Cardiac fibroblast (primary cell): ENCODE measurements at regions not wholly inside any gene's neighbourhood (a gene's known extent, or its start where the extent isn't known, plus 50 kb on each side); places are given as distances from the start of the nearest gene placed in this dataset.
"Not testable (repeated sequence)": the region's sequence is repeated elsewhere in the genome, so short reads cannot be mapped to it uniquely, and the experiment has no call there.

Source experiments
- DNase-seq, 2 donors: peaks; one replicate each; pipeline versions ENCODE4 v3.0.0 to v3.0.0-alpha.2; 2010; ENCODE audit warnings: low read depth in 2 of 2
- H3K4me3 ChIP-seq, 2 donors: replicated peaks in 1 of 2; 1 replicate in 1 of 2; 2 replicates in 1 of 2; pipeline ENCODE4 v1.5.1; 2011; ENCODE audit warnings: low read depth in 2 of 2, low read length in 2 of 2, mild to moderate bottlenecking in 2 of 2, moderate library complexity in 1 of 2
- TF ChIP-seq, protein P1 (sequence below): IDR thresholded peaks from one replicate; pipeline ENCODE4 v1.5.1; 2011; ENCODE audit warnings: low read depth, mild to moderate bottlenecking, low read length, inconsistent platforms

DNA sequence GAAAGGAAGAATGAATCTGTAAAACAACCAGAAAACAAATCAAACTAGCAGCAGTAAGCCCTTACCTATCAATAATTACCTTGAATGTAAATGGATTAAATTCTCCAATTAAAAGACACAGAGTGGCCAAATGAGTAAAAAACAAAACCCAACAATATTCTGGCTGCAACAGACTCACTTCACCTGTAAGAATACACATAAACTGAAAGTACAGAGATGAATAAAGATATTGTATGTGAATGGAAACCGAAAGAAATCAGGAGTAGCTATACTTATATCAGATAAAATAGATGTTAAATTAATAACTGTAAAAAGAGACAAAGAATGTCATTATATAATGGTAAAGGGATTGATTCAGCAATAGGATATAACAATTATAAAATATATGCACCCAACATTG, 514.5 kb upstream of the DPPA4 start:
- H3K4me3 ChIP-seq, result no peak overlapping the region
- TF ChIP-seq, protein P1, sequence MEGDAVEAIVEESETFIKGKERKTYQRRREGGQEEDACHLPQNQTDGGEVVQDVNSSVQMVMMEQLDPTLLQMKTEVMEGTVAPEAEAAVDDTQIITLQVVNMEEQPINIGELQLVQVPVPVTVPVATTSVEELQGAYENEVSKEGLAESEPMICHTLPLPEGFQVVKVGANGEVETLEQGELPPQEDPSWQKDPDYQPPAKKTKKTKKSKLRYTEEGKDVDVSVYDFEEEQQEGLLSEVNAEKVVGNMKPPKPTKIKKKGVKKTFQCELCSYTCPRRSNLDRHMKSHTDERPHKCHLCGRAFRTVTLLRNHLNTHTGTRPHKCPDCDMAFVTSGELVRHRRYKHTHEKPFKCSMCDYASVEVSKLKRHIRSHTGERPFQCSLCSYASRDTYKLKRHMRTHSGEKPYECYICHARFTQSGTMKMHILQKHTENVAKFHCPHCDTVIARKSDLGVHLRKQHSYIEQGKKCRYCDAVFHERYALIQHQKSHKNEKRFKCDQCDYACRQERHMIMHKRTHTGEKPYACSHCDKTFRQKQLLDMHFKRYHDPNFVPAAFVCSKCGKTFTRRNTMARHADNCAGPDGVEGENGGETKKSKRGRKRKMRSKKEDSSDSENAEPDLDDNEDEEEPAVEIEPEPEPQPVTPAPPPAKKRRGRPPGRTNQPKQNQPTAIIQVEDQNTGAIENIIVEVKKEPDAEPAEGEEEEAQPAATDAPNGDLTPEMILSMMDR, result no peak
- DNase-seq, result no peak

DNA sequence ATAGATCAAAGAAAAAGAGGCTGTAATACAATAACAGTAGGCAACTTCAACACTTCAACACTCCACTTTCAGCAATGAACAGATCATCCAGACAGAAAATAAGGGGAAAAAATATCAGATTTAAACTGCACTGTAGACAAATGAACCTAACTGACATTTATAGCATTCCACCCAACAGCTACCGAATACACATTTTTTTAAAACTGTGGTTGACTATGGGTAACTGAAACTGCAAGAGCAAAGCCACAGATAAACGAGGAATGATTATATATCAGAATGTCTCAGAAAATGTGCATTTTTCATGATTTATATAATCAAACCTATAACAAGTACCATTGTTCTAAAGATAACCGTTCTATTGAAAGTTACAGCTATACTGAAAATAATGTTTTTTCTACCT, 514.9 kb upstream of the DPPA4 start:
- TF ChIP-seq, protein P1, result no peak
- no peak overlapping the region for H3K4me3 ChIP-seq
- DNase-seq, result no peak

DNA sequence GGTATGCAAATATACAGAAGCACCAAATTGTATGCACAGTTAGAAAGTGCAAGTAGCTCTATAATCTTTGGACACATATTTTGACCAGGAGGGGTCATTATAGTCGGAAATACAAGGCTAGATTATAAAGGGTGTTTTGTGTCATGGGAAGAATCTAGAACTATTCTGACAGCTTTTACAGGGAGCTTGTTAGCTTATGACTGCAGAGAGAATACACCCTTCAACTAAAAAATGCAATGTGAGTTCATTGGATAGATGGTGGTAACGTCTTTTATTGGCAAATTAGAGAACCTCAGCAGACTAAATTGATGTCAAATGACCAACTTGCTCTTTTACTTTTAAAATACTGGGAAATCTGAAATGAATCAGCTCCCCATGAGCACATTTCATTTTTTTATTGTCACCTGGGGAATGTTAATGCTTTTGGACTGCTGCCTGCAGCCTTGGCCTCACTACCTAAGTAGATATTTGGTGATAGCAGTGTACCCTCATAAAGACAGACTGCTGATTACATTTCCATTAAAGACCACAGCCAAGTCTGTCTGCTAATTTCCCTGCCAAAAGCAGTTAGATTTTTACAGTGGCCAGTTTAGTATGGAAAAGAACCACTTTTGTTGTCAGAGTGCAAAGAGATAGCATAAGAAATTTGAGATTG, 515.9 kb upstream of the DPPA4 start:
- TF ChIP-seq, protein P1, result no peak
- no peak overlapping the region for H3K4me3 ChIP-seq
- peak in 1 of 2 donors; percentile 14 for DNase-seq

DNA sequence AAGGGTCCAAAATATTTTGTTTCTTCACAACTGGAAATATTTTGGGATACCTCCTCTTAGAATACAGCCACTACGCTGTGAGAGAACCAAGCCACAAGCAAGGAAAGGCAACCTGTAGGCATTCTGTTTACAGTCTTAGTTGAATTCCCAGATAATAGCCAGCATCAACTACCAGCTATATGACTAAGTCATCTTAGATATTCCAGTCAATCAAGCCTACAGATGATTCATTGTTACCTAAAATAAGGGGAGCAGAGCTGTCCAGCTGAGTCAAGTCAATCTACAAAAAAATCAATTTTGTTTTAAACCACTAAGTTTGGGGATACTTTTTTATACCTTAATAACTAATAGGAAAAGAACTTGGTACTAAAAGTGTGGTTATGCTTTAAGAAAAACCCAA, 526.4 kb upstream of the DPPA4 start:
- DNase-seq, result no peak
- no peak overlapping the region for H3K4me3 ChIP-seq
- TF ChIP-seq, protein P1, result no peak

DNA sequence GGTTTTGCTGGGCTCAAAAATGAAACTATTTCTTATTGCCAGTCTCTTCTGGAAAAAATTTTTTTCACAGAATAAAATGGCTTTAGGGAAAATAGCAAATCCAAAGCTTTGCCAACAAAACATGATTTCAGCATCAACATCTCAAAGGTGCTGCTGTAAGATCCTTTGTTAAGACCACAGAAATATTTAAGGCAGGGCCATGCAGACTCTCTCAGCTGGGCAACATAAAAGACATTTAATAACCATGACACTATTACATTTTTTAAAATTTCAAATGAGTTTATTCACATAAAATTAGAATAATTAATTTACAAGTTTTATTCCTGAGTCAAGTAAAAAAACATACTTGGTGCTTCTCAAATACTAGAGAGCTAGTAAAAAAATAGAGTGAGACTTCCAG, 527.1 kb upstream of the DPPA4 start:
- no peak for DNase-seq
- no peak overlapping the region for H3K4me3 ChIP-seq
- TF ChIP-seq, protein P1, result no peak

DNA sequence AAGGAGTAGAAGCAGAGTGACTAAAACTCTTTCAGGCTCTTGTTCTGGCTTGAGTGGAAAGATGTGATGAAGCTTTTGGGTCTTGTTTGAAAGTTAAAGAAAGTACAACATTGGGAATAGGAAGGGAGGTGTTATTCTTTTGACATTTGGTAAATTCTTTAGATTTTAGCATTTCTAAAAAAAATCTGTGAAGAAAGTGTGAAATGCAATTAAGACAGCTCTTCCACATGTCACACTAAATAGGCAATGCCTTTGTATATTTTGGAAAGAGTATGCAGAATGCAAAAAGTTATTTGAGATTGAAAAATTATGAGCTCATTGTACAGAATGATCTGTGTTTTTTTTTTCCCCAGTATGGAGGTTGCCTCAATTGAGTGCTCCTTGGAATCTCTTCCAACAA, 532.2 kb upstream of the DPPA4 start:
- TF ChIP-seq, protein P1, result no peak
- no peak for DNase-seq
- H3K4me3 ChIP-seq, result no peak overlapping the region

DNA sequence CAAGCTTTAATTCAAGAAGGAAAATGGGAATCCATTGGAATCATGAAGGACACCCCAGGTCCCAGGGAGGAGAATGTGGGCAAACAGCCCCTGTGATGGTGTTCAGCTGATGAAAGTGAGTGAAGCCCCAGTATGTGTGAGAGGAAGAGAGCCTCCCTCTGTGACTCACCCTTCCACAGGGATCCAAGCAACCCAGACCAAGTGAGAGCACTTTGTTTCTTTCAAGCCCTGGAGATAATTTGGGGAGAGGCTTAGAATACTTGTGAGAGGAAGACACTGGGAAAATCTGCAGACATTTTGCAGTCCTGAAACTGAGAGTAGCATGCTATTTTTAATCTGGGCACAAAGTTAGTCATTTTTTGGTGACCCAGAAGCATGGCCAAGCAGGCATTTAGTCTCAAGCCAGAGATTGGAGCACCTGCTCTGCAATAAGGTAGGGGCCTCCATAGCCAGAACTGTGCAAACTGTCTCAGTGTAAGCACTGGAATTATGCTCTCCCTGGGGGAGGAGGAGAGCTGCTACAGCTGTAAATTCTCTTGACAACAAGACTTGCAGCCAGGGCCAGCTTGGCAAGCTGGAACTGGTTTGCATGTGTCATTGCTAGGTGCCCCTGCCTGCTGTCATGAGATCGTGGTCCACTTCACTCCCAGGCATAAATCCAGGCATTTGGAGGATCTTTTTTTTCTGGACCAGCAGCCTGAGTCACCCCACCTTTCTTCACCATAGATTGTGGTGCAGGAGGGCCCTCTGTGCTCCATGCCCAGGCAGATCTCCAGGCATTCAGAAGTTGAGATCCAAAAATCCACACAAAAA, 537.8 kb upstream of the DPPA4 start:
- TF ChIP-seq, protein P1, result no peak
- no peak for DNase-seq

DNA sequence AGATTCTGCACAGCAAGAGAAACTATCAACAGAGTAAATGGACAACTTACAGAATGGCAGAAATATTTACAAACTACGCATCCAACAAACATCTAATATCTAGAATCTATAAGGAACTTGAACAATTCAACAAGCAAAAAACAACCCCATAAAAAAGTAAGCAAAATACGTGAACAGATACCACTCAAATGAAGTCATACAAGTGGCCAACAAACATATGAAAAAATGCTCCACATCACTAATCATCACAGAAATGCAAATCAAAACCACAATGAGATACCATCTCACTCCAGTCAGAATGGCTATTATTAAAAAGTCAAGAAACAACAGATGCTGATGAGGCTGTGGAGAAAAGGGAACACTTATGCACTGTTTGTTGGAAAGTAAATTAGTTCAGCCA, 540.3 kb upstream of the DPPA4 start:
- H3K4me3 ChIP-seq, result not testable (repeated sequence)
- peak in 1 of 2 donors; percentile 9 for DNase-seq

More for the DNA sequence above, 537.8 kb upstream of the DPPA4 start:
- H3K4me3 ChIP-seq, result no peak overlapping the region
